ENCODE measurements at regions not wholly inside any gene's neighbourhood (a gene's known extent, or its start where the extent isn't known, plus 50 kb on each side); places are given as distances from the start of the nearest gene placed in this dataset.

- no peak overlapping the region for H3K27ac ChIP-seq
- TF ChIP-seq CTCF (conservative IDR thresholded peaks at IDR 0.05) = no peak
Measured at GRCh38 chr15:53434174-53434678, 325.2 kb downstream of the WDR72 start.

GRCh38 chr15:53416219-53416940 is 343.1 kb downstream of the WDR72 start:
- TF ChIP-seq CTCF (conservative IDR thresholded peaks at IDR 0.05) = no peak
- H3K27ac ChIP-seq = no peak overlapping the region

- TF ChIP-seq CTCF (conservative IDR thresholded peaks at IDR 0.05) = no peak
- H3K27ac ChIP-seq = no peak overlapping the region
Measured at GRCh38 chr15:53414167-53414566, 345.3 kb downstream of the WDR72 start.

GRCh38 chr15:53412542-53412941 is 346.9 kb downstream of the WDR72 start:
- no peak for TF ChIP-seq CTCF (conservative IDR thresholded peaks at IDR 0.05)

GRCh38 chr15:53404930-53405493 is 354.5 kb downstream of the WDR72 start:
- no peak overlapping the region for H3K27ac ChIP-seq
- TF ChIP-seq CTCF (conservative IDR thresholded peaks at IDR 0.05) = no peak

More at GRCh38 chr15:53412542-53412941, 346.9 kb downstream of the WDR72 start:
- H3K27ac ChIP-seq = no peak overlapping the region

GRCh38 chr15:53401503-53401902 is 358.0 kb downstream of the WDR72 start:
- H3K27ac ChIP-seq = no peak overlapping the region
- TF ChIP-seq CTCF (conservative IDR thresholded peaks at IDR 0.05) = no peak

GRCh38 chr15:53400986-53401385 is 358.5 kb downstream of the WDR72 start:
- TF ChIP-seq CTCF (conservative IDR thresholded peaks at IDR 0.05) = no peak
- no peak overlapping the region for H3K27ac ChIP-seq

Data from VCaP (cell line).